Testis (tissue), 2 donors: ENCODE measurements at regions not wholly inside any gene's neighbourhood (a gene's known extent, or its start where the extent isn't known, plus 50 kb on each side); places are given as distances from the start of the nearest gene placed in this dataset.

Experiments used
- CTCF ChIP-seq, 3 experiments: fragments of 450-650 bp in 2 of 3; fragments of 200-600 bp in 1 of 3; sonication (generic) in 1 of 3; IDR thresholded peaks; one replicate each; pipeline ENCODE4 v1.5.1; 2016 to 2019; ENCODE audit warnings: antibody characterized with exemption in 3 of 3, mild to moderate bottlenecking in 2 of 3, moderate library complexity in 1 of 3
- POLR2A ChIP-seq: fragments of 450-650 bp; IDR thresholded peaks from one replicate; pipeline ENCODE4 v1.6.1; 2017; ENCODE audit warnings: antibody characterized with exemption, mild to moderate bottlenecking, moderate library complexity

GRCh38 chr10:53701213-53701612, 928.6 kb upstream of the MBL2 start:
- TF ChIP-seq CTCF (IDR thresholded peaks at IDR 0.05) (no peak), POLR2A (no peak)
